GM21576 (cell line): ENCODE measurements at regions not wholly inside any gene's neighbourhood (a gene's known extent, or its start where the extent isn't known, plus 50 kb on each side); places are given as distances from the start of the nearest gene placed in this dataset.
"Not testable (repeated sequence)": the region's sequence is repeated elsewhere in the genome, so short reads cannot be mapped to it uniquely, and the experiment has no call there.

Experiments used
- ATAC-seq: cut with Tn5 transposase; IDR thresholded peaks from one replicate; pipeline ENCODE4 v1.9.1; 2021; ENCODE audit warnings: mild to moderate bottlenecking, moderate library complexity; ENCODE audit not compliant: unreplicated experiment

GRCh38 chr3:69688400-69688799 is 50.9 kb upstream of the MITF start:
- no peak for ATAC-seq

- ATAC-seq: no peak
These were observed 51.6 kb upstream of the MITF start for GRCh38 chr3:69687641-69688040.

- ATAC-seq: no peak
These were observed 53.2 kb upstream of the MITF start for GRCh38 chr3:69686056-69686455.

GRCh38 chr3:69684309-69684961 is 54.8 kb upstream of the MITF start:
- ATAC-seq: no peak

GRCh38 chr3:69683082-69683806 is 56.0 kb upstream of the MITF start:
- ATAC-seq: no peak

GRCh38 chr3:69677456-69677855 is 61.8 kb upstream of the MITF start:
- not testable (repeated sequence) for ATAC-seq

- ATAC-seq: no peak
These were observed 63.3 kb upstream of the MITF start for GRCh38 chr3:69675786-69676530.

GRCh38 chr3:69674752-69675151 is 64.5 kb upstream of the MITF start:
- ATAC-seq: no peak

GRCh38 chr3:69671082-69671952 is 67.9 kb upstream of the MITF start:
- ATAC-seq: no peak

GRCh38 chr3:69669070-69669469 is 70.2 kb upstream of the MITF start:
- ATAC-seq: no peak

- no peak for ATAC-seq
These were observed 74.1 kb upstream of the MITF start for GRCh38 chr3:69665026-69665737.

- ATAC-seq: no peak
These were observed 78.6 kb upstream of the MITF start for GRCh38 chr3:69660631-69661030.

- no peak for ATAC-seq
These were observed 79.9 kb upstream of the MITF start for GRCh38 chr3:69659180-69659910.

GRCh38 chr3:69658514-69659140 is 80.6 kb upstream of the MITF start:
- no peak for ATAC-seq

GRCh38 chr3:69657030-69657429 is 82.2 kb upstream of the MITF start:
- ATAC-seq: not testable (repeated sequence)

GRCh38 chr3:69651765-69652164 is 87.5 kb upstream of the MITF start:
- ATAC-seq: no peak

- no peak for ATAC-seq
These were observed 89.2 kb upstream of the MITF start for GRCh38 chr3:69650066-69650419.

- no peak for ATAC-seq
These were observed 89.9 kb upstream of the MITF start for GRCh38 chr3:69649120-69650065.
